Choroid plexus epithelial cell (primary cell): ENCODE measurements at regions not wholly inside any gene's neighbourhood (a gene's known extent, or its start where the extent isn't known, plus 50 kb on each side); places are given as distances from the start of the nearest gene placed in this dataset.

ENCODE experiments used
- DNase-seq: peaks from one replicate; pipeline ENCODE4 v3.0.0-alpha.2; 2010; ENCODE audit warnings: low read depth
- H3K4me3 ChIP-seq: 2 replicates; pipeline ENCODE4 v1.5.1; 2011; ENCODE audit warnings: low read depth, mild to moderate bottlenecking, control low read depth, low read length, moderate library complexity
- TF ChIP-seq, protein P1 (sequence below): conservative IDR thresholded peaks from 2 replicates; pipeline ENCODE4 v1.5.1; 2011; ENCODE audit warnings: low read depth, mild to moderate bottlenecking, control low read depth, inconsistent platforms, low read length, moderate library complexity

GRCh38 chr7:52857367-52857766, 178.1 kb upstream of the POM121L12 start:
- TF ChIP-seq, protein P1, sequence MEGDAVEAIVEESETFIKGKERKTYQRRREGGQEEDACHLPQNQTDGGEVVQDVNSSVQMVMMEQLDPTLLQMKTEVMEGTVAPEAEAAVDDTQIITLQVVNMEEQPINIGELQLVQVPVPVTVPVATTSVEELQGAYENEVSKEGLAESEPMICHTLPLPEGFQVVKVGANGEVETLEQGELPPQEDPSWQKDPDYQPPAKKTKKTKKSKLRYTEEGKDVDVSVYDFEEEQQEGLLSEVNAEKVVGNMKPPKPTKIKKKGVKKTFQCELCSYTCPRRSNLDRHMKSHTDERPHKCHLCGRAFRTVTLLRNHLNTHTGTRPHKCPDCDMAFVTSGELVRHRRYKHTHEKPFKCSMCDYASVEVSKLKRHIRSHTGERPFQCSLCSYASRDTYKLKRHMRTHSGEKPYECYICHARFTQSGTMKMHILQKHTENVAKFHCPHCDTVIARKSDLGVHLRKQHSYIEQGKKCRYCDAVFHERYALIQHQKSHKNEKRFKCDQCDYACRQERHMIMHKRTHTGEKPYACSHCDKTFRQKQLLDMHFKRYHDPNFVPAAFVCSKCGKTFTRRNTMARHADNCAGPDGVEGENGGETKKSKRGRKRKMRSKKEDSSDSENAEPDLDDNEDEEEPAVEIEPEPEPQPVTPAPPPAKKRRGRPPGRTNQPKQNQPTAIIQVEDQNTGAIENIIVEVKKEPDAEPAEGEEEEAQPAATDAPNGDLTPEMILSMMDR = no peak
- DNase-seq = no peak
- no peak overlapping the region for H3K4me3 ChIP-seq

- TF ChIP-seq, protein P1 = no peak
- H3K4me3 ChIP-seq = no peak overlapping the region
- DNase-seq = no peak
Measured at GRCh38 chr7:52854681-52855080, 180.8 kb upstream of the POM121L12 start.

GRCh38 chr7:52851547-52851946, 183.9 kb upstream of the POM121L12 start:
- DNase-seq = no peak
- TF ChIP-seq, protein P1 = no peak
- H3K4me3 ChIP-seq = no peak overlapping the region

- TF ChIP-seq, protein P1 = no peak
- DNase-seq = no peak
- no peak overlapping the region for H3K4me3 ChIP-seq
Measured at GRCh38 chr7:52843436-52843835, 192.0 kb upstream of the POM121L12 start.

DNA sequence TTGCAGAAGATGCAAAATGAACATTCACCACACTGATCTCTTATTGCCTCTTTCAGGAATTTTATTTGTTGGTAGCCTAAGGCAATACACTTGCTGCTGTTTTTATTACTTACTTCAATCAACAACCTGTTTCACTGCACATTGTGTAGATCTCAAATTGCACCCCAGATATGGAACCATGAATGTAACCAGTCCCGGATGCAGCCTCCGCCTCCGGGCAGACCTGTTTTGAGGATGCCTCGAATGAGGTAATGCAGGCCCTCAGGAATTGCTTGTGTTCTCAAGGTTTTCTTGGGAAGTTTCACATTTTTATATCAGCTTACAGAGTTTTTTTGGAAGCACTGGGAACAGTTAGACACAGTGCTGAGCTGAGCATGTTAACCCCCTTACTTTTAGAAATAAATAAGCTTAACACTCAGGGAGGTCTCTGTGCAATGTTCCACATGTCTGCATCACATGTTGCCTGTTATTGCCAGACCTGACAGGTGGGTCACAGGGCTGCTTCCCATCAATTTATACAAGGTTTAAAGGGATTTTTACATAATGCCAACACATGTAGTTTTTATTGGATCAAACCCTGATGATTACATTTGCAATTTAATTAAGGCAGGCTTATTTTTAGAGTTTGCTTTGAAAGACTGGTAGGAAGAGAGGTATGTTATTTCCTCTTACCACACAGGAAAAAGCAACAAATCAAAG, 193.1 kb upstream of the POM121L12 start:
- TF ChIP-seq, protein P1 = no peak
- H3K4me3 ChIP-seq = no peak overlapping the region
- no peak for DNase-seq

DNA sequence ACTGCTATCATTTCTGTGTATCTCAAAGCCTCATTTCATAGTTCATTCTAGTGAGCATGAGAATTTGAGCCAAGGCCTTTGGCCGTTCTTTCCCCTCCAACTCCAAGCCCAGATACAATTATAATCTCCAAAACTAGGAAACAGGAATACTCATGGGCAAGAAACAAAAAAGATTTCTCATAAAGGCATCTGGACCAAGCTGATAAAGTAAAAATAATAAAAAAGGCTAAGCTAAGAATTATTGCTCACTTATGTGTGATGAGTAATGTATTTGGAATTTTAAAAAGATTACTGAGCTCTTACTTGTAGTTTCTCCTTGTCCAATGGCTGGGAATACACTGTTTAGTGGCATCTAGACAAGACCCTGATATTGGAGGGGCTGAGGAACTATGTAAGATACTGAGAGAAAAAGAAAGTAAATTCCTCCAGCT, 196.4 kb upstream of the POM121L12 start:
- TF ChIP-seq, protein P1 = no peak
- DNase-seq = peak; percentile 5
- no peak overlapping the region for H3K4me3 ChIP-seq

GRCh38 chr7:52831321-52831720, 204.1 kb upstream of the POM121L12 start:
- TF ChIP-seq, protein P1 = no peak
- DNase-seq = no peak
- no peak overlapping the region for H3K4me3 ChIP-seq
